ENCODE measurements at regions not wholly inside any gene's neighbourhood (a gene's known extent, or its start where the extent isn't known, plus 50 kb on each side); places are given as distances from the start of the nearest gene placed in this dataset.

DNA sequence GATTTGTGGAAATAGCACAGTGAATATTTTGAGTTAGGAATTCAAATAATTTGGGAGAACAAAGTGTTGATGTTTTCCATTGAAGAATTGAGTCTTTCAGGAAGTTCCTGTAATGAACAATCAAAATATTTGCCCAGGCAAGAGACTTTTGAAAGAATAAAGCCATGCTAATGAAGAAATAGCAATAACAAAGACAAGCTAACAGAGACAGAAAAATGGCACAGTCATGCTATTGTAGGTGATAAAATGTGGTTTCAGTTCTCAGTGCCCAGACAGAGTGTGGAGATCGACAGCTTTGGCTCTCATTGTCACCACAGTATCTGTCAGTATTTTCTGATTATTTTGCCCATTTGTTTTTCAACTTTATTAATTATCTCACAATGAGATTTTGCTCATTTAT lies 490.8 kb upstream of the PIK3C3 start:
- no peak for DNase-seq (ENCODE audit: low read depth, low spot score)

DNA sequence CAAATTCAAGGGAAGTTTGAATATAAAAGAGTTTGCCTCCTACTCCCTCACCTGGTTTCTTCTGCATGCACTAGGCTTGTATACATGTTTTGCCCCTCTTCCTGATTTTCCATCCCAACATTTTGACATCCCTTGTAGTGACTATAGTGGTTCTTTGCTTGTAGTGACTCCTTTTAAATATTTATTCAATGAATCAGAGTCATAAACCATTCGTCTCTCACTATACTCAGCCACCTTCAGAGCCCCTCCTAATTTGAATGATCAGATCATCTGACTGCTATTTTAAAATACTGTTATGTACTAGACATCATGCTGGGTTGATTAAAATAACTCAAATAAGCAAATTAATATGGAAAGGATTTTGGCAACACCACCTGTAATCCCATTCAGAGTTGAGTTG lies 492.1 kb upstream of the PIK3C3 start:
- no peak for DNase-seq (ENCODE audit: low read depth, low spot score)

DNA sequence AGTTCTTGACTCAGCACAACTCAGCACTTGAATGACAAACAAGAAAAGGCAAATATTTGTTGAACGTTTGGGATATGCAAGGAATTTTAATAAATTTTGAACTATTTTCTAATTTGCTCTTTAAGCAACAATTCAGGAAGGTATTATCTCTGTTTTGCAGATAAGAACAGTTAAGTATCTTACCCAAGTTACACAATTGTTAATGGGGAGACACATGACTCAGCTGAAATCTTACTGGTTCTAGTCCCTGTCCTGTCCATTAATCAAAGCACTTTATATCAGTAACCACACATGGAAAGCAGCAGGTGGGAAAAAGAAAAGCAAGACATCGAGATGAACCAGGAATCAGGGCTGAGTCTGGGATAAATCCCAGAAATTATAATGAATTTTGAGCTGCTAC lies 493.9 kb upstream of the PIK3C3 start:
- DNase-seq (ENCODE audit: low read depth, low spot score) = no peak

DNA sequence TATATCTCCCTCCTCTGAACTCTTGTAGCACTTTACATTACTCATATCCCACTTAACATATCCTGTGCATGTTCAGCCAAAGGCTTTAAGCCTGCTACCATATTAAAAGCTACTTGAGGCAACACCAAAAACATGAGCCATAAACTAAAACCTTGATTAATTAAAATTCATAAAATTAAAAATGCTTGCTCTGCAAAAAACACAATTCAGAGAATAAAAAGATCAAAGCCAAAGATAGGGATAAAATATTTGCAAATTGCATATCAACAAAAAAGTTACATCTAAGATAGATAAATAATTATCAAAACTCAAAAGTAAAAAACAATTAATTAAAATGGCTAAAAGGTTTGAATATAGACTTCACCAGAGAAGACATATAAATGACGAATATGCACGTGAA lies 495.4 kb upstream of the PIK3C3 start:
- no peak for DNase-seq (ENCODE audit: low read depth, low spot score)

DNA sequence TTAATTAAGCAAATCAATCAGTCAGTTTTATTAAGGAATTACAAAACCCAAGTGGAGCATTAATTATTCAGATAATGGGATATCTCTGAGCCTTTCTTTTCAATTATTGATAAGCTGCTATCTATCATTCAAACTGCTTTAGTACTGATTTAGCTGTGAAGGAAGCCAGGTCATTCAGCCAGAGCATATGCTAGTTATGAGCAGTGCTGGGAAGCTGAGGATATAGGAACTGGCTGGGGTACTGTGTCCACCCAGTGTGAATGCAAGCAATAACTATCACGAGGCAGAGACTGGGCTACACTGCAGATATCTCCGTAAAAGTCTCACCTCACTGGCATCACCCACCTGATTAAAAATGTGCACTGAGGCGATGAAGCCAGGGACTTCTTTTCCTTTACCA lies 496.7 kb upstream of the PIK3C3 start:
- no peak for DNase-seq (ENCODE audit: low read depth, low spot score)

DNA sequence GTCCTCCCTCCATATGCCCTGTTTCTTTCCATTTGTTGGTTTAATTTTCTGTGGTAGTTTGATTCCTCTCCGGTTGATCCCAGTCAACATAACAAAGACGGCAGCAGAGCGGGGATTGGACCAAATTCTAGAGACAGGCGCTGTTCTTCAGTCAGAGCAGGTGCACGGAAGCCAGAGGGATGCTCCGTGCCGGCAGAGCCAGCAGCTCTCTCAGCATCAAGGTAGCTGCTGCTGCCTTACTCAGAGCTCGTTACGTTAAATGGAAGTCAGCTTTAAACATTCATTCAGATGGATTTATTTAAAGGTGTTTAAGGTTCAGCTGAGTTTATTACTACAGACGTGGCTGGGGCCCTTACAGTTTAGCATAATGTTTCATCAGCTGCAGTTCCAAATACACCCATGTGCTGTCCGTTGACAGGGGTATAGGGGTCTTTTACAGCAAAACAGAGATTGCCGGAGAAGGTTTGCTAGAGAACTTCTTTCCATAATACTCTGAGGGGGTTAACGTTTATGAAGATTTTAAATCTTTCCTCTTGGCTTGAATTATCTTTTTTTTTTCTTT lies 497.2 kb upstream of the PIK3C3 start:
- no peak for DNase-seq (ENCODE audit: low read depth, low spot score)

DNA sequence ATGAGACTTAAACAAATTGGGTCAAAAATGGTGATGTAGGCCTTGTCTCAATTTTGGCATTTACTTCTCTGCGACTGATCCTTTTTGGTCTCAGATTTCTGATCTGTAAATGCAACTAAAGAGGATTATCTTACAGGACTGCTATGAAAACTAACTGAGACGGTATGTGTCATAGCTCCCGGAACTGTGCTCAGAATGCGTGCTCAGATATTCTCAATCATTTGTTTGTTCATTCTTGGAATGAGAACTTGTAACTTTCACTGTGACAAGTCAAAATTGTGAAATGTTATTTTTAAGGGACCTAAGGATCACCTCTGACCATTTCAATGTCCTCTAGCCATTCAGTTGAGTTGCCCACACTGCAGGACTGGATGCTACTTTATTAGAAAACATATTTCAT lies 498.2 kb upstream of the PIK3C3 start:
- DNase-seq (ENCODE audit: low read depth, low spot score) = no peak

DNA sequence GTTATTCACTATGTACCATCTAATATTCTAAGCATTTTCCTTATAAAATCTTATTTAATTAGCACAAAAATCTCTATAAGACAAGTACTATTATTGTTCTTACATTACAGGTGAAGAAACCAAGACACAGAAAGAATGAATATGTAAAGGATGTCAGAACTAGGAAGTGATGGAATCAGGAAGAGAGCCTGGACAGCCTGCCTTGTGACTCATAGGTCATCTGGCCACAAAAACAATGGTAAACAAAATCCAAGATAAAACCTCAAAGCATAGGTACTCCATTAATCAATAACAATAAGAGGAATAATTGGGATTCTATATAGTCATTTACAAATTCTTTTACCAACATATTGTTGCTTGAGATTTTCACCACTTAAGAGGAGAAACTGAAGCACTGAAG lies 505.4 kb upstream of the PIK3C3 start:
- DNase-seq (ENCODE audit: low read depth, low spot score) = no peak

DNA sequence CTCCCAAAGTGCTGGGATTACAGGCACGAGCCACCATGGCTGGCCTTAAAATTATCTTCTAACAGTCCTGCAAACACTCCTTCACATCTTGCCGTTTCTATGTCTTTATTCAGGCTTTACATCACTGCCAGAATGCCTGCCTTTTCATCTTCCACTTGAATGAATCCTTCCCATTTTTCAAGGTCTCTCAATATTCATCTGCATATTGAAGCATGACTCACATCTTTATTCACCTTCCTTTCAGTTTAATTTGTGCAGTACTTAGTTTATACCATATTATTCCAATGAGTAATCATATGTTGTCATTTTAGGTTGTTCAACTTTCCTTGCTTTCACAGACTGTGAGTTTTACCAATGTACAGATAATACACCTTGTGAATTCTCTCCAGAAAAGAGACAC lies 510.1 kb upstream of the PIK3C3 start:
- no peak for DNase-seq (ENCODE audit: low read depth, low spot score)

DNA sequence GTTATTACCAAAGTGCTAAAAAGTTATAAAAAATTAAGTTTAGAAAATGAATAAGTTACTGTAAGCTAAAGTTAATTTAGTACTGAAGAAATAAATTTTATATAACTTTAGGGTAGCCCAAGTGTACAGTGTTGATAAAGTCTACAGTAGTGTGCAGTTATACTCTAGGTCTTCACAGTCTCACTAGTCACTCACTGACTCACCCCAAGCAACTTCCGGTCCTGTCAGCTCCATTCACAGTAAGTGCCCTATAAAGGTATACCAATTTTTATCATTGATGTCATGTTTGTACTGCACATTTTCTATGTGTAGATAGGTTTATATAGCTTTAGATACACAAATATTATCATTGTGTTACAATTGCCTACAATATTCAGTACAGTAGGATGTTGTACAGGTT lies 518.3 kb upstream of the PIK3C3 start:
- no peak for DNase-seq (ENCODE audit: low read depth, low spot score)

DNA sequence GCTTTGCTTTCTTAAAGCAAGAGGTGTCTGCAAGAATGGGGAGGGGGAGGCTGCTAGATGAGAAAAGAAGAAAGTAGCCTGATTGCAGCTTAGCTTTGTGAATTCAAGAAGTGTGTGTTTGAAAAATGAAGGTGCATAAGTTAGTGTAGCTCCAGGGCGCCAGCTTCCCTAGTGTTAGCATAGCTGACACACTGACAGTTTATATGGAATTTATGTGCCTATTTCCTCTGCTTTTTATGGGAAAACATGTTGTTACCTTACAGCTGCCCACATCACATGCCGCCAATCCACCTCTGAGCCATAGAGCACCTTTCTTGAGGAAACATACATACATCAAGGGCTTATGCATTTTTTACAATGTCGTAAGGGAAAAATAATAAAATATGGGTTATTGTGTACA lies 536.4 kb upstream of the PIK3C3 start:
- no peak for DNase-seq (ENCODE audit: low read depth, low spot score)

DNA sequence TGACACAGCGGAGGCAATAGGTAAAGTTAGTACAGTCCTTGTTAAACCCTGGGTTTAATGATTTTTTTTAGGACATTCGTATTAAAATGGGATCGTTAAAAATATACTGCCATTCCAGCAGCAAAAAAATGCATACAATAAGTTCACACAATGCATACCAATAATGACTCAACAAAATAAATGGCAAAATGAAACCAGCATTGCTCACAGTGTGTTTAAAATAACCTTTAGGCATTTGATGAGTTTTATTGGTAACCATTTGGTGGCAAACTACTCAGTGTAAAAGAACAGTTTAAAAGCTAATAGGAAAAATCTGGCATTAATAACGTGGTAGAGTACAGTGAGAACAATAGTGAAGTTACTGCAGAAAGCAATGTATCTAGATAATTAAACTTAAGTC lies 539.0 kb upstream of the PIK3C3 start:
- no peak for DNase-seq (ENCODE audit: low read depth, low spot score)

DNA sequence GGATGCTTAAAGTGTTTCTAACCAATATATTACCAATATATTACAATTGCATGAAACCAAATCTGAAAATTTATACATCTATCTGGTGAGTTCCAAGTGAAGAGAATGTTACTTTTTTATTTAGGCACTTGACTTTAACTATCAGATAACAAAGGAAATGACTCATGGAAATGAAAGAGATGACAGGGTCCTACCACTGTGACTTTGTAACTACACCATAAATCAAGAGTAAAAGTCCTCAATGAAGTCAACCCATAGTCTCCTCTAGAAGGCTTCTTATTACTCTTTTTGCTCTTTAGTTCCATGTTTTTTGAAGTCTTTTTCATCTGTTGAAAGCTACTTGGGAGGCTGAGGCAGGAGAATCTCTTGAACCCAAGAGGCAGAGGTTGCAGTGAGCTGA lies 545.0 kb upstream of the PIK3C3 start:
- DNase-seq (ENCODE audit: low read depth, low spot score) = no peak

DNA sequence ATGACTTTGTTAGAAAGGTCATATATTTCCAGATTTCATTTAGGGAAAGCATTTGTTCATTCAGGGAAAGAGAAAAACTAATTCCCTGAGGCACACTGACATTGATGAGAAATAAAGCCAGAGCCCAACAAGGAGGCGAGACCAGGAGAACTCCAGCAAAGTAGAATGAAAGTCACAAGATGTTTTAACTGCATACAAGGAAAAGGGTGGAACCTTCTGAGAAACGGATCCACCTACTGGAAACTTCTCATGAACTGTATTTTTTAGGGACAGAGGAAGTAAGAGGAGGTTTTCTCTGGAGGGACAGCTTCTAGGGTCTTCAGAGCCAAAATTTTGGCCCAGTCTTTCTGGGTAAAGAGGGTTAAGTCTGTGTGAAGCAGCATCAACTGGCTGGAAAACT lies 548.2 kb upstream of the PIK3C3 start:
- no peak for DNase-seq (ENCODE audit: low read depth, low spot score)

DNA sequence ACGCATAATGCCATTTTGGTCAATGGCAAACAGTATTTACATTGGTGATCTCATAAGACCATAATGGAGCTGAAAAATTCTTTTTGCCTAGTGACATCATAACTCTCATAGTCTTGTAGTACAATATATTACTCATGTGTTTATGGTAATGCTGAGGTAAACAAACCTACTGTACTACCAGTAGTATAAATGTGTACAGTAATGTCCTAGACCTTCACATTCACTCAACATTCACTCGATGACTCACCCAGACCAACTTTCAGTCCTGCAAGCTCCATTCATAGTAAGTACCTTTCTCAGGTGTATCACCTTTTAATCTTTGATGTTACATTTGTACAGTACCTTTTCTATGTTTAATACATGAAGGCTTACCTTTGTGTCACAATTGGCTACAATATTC lies 558.2 kb upstream of the PIK3C3 start:
- DNase-seq (ENCODE audit: low read depth, low spot score) = no peak

DNA sequence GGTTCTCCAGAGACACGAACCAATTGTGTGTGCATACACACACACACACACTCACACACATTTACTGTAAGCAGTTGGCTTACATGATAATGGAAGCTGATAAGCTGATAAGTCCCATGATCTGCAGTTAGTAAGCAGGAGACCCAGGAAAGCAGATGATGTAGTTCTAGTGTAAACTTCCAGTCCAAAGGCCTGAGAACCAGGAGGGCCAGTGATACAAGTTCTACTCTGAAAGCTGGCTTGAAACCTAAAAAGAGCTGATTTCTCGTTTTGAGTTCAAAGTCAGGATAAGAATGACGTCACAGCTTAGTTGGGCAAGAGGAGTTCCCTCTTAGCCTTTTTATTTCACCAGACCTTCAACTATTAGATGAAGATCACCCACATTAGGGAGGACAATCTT lies 558.8 kb upstream of the PIK3C3 start:
- no peak for DNase-seq (ENCODE audit: low read depth, low spot score)

DNA sequence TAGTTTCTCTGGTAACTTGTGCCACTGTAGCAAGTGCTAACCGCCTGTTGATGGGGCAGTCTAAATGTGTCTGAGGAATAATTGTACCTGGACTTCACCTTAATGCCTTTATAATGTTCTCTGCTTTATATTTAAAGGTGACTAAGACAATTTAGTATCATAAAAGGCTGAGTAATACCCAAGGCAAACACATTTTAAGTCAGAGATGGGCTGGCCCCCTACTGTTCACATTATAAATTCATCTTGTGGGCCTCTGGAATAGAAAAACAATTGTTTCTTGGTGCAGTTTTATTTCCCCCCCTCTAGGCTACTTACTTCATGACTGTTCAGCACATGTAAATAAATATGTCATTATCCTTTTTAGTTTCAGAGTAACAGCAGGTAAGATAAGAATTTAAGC lies 559.3 kb upstream of the PIK3C3 start:
- DNase-seq (ENCODE audit: low read depth, low spot score) = no peak

DNA sequence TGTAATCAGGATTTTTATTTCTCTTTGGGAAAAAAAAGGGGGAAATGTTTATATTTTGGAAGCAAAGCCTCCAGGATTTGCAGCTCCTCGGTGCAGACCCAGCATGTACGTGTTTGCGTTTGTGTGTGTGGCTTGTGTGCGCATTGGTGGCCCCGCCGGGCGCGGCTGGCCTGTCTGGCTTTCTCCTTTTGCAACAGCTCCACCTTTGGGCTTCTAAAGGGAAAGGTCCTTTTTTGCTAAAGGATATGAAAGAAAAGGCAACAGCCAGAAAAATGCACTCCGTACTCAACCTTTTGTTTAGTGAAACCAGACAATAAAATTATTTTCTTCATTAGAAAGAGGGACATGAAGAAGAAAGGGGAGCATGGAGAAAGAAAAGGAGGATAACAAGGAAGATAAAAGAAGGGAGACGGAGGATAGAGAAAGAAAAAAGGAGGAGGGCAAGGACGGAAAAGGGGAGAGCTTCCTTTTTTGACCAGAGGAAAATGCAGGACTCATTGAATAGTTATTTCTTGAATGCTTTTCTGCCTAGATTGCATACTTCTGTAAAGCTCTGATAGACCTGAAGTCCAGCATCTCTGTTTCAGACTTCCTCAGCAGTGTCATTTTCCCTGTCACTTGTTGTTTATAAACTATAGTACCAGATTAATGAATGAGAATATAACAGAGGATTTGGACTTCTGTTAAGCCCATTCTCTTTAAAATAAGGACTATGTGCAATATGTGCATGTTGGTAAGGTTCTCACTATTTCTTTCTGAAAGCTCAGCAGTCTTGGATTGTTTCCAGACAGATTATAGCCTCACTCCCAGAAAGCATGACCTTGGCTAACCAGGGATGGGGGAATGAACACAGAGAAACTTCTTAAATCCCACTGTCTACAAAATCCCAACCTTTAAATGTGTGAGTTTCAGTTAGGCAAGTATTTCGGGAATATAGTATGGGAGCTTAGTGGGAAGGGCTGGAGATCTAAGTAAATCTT lies 563.1 kb upstream of the PIK3C3 start:
- DNase-seq (ENCODE audit: low read depth, low spot score) = no peak

DNA sequence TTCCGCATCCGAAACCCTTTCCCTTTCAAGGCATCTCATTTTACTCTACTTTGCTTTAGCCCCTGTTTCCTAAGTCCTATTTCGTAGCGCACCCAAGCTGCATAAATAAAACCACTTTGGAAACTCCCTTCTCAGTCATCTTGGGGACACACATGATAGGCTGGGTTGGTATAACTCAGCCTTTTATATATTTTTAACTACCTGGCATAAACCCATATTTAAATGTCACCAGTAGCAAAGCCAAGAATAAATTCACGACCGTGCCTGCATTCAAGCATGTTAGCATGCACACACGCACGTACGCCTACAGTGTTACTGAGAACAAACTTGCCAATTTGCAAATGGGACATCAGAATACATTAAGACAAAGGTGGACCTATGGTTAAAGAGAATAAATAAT lies 564.7 kb upstream of the PIK3C3 start:
- DNase-seq (ENCODE audit: low read depth, low spot score) = no peak

DNA sequence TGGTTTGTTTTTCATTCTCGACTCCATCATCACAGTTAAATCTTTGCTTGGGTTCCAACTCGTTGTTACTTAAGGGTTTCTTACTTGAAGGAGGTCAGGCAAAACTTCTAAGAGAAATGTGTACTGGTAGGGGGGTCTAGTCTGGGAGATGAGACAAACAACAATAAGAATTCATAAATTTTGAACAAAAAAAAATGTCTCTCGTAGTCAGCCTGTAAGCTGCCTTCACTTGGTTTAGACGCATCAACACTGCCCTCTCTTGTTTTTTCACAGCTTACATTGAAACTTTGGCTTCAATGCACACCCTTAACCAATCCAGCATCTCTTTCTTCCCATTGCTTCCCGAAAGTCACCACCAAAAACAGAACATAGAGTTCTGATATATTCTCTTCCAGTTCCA lies 576.4 kb upstream of the PIK3C3 start:
- DNase-seq (ENCODE audit: low read depth, low spot score) = no peak

DNA sequence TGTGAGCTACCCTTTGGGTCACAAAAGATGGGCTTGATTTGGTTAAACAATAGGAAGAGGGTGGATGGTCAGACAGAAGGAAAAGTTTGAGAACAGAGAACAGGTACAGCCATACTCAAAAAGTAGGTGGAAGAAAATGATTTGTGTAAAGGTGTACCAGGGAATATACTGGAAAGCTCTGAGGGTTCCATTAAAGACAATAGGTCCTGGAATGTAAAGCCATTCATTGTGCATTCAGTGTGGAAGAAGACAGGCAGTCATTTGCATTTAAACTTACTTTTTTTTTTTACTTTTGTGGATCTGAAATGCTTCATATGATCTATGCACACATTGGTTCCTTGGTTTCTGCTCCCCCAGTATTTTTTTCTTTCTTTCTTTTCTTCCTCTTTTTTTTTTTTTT lies 581.4 kb upstream of the PIK3C3 start:
- no peak for DNase-seq (ENCODE audit: low read depth, low spot score)

DNA sequence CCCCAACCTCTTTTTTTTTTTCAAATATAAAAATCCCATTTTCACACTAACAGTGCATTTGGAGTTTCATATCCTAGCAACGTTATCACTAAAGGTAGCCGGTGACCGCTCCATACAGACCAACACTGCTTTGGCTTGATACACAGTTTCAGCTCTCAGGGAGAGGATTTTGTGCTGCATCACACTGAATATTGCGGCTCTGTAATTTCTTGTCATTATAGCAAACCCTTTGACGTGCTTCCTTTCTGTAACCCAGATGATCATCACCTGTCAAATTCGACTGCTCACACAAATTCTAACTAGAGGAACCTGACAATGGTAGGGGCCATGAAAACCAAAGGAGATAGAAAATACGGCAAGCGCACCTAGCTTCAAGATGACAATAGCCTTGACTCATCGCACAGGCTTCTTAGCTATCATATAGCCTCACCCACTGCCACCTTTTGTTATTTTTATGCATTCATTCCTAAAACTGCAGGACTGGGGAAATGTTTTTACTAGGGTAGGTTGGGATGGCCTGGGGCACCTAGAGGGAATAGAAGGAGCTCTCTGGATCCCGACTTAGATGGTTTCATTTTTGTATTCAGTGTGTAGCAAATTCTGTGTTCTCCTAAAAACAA lies 582.9 kb upstream of the PIK3C3 start:
- DNase-seq (ENCODE audit: low read depth, low spot score) = no peak
